ENCODE measurements at regions not wholly inside any gene's neighbourhood (a gene's known extent, or its start where the extent isn't known, plus 50 kb on each side); places are given as distances from the start of the nearest gene placed in this dataset.

GRCh38 chr3:43166406-43166805, 60.5 kb upstream of the POMGNT2 start:
- no peaks in the 10 kb centered on the region for H3K27me3 ChIP-seq (ENCODE audit: insufficient read depth, poor library complexity, severe bottlenecking)
- DNase-seq (ENCODE audit: low read depth in 1 of 2, low spot score in 1 of 2), result no peak
- no peak overlapping the region for H3K27ac ChIP-seq (replicated peaks)
- no peak overlapping the region for H3K4me3 ChIP-seq (replicated peaks; ENCODE audit: insufficient read depth, low read length)
- TF ChIP-seq POLR2AphosphoS5 (IDR thresholded peaks at IDR 0.05; ENCODE audit: low read depth) (no peak), CTCF (IDR thresholded peaks at IDR 0.05; ENCODE audit: insufficient read depth, low read length) (no peak), SPI1 (IDR thresholded peaks at IDR 0.05; ENCODE audit: borderline replicate concordance, low read depth) (no peak), REST (IDR thresholded peaks at IDR 0.05; ENCODE audit: insufficient replicate concordance, low read depth) (no peak), GABPA (IDR thresholded peaks at IDR 0.05; ENCODE audit: low read depth) (no peak)

DNA sequence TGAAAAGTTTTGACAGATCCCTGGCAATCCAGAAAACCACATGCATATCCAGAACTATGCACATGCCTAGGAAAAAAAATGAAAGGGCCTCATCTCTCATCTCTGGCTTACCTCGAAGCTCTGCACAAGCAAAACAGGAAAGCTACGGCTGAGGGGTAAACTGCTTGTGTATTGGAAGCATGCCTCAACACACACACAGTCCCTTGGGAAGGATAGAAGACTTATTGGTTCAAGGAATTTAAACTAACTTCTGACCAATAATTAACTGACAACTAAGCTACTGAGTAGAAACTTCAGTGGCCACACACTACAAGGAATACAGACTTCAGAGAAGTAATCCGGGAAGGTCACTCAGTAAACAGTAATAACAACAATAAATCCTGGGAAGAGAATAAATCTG, 59.9 kb upstream of the POMGNT2 start:
- DNase-seq (ENCODE audit: low read depth in 1 of 2, low spot score in 1 of 2), result no peak
- no peak overlapping the region for H3K27ac ChIP-seq (replicated peaks)
- no peaks in the 10 kb centered on the region for H3K27me3 ChIP-seq (ENCODE audit: insufficient read depth, poor library complexity, severe bottlenecking)
- no peak for TF ChIP-seq CTCF (IDR thresholded peaks at IDR 0.05; ENCODE audit: insufficient read depth, low read length)
- no peak for TF ChIP-seq REST (IDR thresholded peaks at IDR 0.05; ENCODE audit: insufficient replicate concordance, low read depth)
- TF ChIP-seq SPI1 (IDR thresholded peaks at IDR 0.05; ENCODE audit: borderline replicate concordance, low read depth), result no peak
- no peak for TF ChIP-seq POLR2AphosphoS5 (IDR thresholded peaks at IDR 0.05; ENCODE audit: low read depth)
- no peak for TF ChIP-seq GABPA (IDR thresholded peaks at IDR 0.05; ENCODE audit: low read depth)
- H3K4me3 ChIP-seq (replicated peaks; ENCODE audit: insufficient read depth, low read length), result no peak overlapping the region

DNA sequence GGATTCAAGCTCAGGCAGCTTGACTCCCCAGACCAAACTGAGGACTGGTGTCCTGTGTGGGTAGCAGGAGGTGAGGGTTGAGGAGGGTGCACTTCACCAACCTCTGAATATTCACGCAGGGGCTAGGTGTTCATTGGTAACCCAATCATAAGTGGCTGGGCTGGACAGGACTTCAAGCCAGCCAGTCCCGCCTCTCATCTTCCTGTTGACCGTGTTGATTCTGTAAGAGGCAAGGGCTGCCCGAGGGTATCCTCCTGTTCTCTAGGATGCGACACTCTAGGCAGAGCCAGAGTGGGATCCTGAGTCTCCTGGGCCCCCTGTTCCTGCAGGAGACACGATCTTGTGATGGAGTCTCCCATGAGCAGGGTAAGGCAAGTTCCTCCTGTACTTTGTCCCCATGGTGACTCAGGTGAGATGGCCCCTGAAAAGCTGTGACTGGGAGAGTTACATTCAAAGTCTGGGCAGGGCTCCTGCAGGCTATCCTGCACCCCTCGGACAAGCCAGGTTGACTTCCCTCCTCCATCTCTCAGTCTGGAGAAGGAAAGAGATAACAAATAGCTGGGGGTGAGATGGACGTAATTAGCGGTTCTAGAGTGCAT, 58.1 kb upstream of the POMGNT2 start:
- H3K27ac ChIP-seq (replicated peaks), result no peak overlapping the region
- no peak overlapping the region for H3K4me3 ChIP-seq (replicated peaks; ENCODE audit: insufficient read depth, low read length)
- H3K27me3 ChIP-seq (ENCODE audit: insufficient read depth, poor library complexity, severe bottlenecking), result no peaks in the 10 kb centered on the region
- no peak for DNase-seq (ENCODE audit: low read depth in 1 of 2, low spot score in 1 of 2)
- TF ChIP-seq GABPA (IDR thresholded peaks at IDR 0.05; ENCODE audit: low read depth) (no peak), SPI1 (IDR thresholded peaks at IDR 0.05; ENCODE audit: borderline replicate concordance, low read depth) (no peak), POLR2AphosphoS5 (IDR thresholded peaks at IDR 0.05; ENCODE audit: low read depth) (no peak), REST (IDR thresholded peaks at IDR 0.05; ENCODE audit: insufficient replicate concordance, low read depth) (no peak), CTCF (IDR thresholded peaks at IDR 0.05; ENCODE audit: insufficient read depth, low read length) (no peak)

All from HL-60 (cell line).